OCI-LY1 (cell line): ENCODE measurements at regions not wholly inside any gene's neighbourhood (a gene's known extent, or its start where the extent isn't known, plus 50 kb on each side); places are given as distances from the start of the nearest gene placed in this dataset.

Experiments used
- CTCF ChIP-seq: fragments of 200-600 bp; sonication (generic), shearing (Covaris generic); IDR thresholded peaks from 2 replicates; pipeline ENCODE4 v1.5.1; 2017; ENCODE audit warnings: mild to moderate bottlenecking, antibody characterized with exemption, low read length, moderate library complexity, mixed read lengths
- EZH2 ChIP-seq: fragments of 200-600 bp; sonication (generic), shearing (Covaris generic); IDR thresholded peaks from 2 replicates; pipeline ENCODE4 v1.8.0; 2017; ENCODE audit warnings: borderline replicate concordance, mixed run types, mild to moderate bottlenecking, antibody characterized with exemption, low read length, moderate library complexity, mixed read lengths

GRCh38 chr2:217332417-217332791 lies 472.5 kb upstream of the TNP1 start:
- TF ChIP-seq CTCF, result no peak
- no peak for TF ChIP-seq EZH2
